ENCODE measurements at regions not wholly inside any gene's neighbourhood (a gene's known extent, or its start where the extent isn't known, plus 50 kb on each side); places are given as distances from the start of the nearest gene placed in this dataset.
A peak's percentile ranks its signal among the peaks of the same experiment; 100 is the strongest.

- no peaks in the 10 kb centered on the region for H3K27me3 ChIP-seq (ENCODE audit: insufficient read depth, low read length)
- H3K36me3 ChIP-seq (ENCODE audit: insufficient read depth, low read length), result no peaks in the 10 kb centered on the region
- no peak overlapping the region for H3K4me3 Mint-ChIP-seq (ENCODE audit: unreplicated experiment)
- H3K4me1 Mint-ChIP-seq (ENCODE audit: low read depth, unreplicated experiment), result peaks cover 7% of the 10 kb centered on the region
- no peak overlapping the region for H3K27ac ChIP-seq (ENCODE audit: low read depth, low read length)
- H3K4me2 ChIP-seq (ENCODE audit: low read length), result no peak overlapping the region
- peaks cover 2% of the 10 kb centered on the region for H3K4me1 ChIP-seq (ENCODE audit: insufficient read depth, low read length)
- peak overlapping the region; percentile 40 for H2AFZ ChIP-seq (ENCODE audit: low read depth, low read length)
- TF ChIP-seq CTCF (IDR thresholded peaks at IDR 0.05; ENCODE audit: insufficient read depth, low read depth, low read length) (no peak), EZH2 (IDR thresholded peaks at IDR 0.05; ENCODE audit: insufficient read depth, low read length) (no peak)
- no peaks in the 10 kb centered on the region for H3K27me3 Mint-ChIP-seq (ENCODE audit: low read depth, unreplicated experiment)
- H3K9me3 Mint-ChIP-seq (ENCODE audit: unreplicated experiment), result no peaks in the 10 kb centered on the region
- no peak overlapping the region for H3K4me3 ChIP-seq (ENCODE audit: insufficient read depth, low read depth, low read length)
- H3K36me3 Mint-ChIP-seq (ENCODE audit: low read depth, unreplicated experiment), result no peaks in the 10 kb centered on the region
- no peak overlapping the region for H3K27ac Mint-ChIP-seq (ENCODE audit: unreplicated experiment)
- FAIRE-seq (no peak), DNase-seq (ENCODE audit: low read depth) (peak; percentile 42)
- no peaks in the 10 kb centered on the region for H3K9me3 ChIP-seq (ENCODE audit: insufficient read depth, low read depth, low read length)
- no peak overlapping the region for H3K9ac ChIP-seq (ENCODE audit: low read length)
- no peaks in the 10 kb centered on the region for H3K79me2 ChIP-seq (ENCODE audit: insufficient read depth, low read length)
- H4K20me1 ChIP-seq (ENCODE audit: insufficient read depth, low read length), result no peaks in the 10 kb centered on the region
Observed at GRCh38 chr5:60339691-60340201, 360.2 kb downstream of the DEPDC1B start.

- H3K27me3 Mint-ChIP-seq (ENCODE audit: low read depth, unreplicated experiment), result no peaks in the 10 kb centered on the region
- H3K4me3 ChIP-seq (ENCODE audit: insufficient read depth, low read depth, low read length), result no peak overlapping the region
Observed at GRCh38 chr5:60338846-60339245, 361.1 kb downstream of the DEPDC1B start.

More at GRCh38 chr5:60338846-60339245, 361.1 kb downstream of the DEPDC1B start:
- H3K9me3 ChIP-seq (ENCODE audit: insufficient read depth, low read depth, low read length), result no peaks in the 10 kb centered on the region
- no peaks in the 10 kb centered on the region for H4K20me1 ChIP-seq (ENCODE audit: insufficient read depth, low read length)
- TF ChIP-seq EZH2 (IDR thresholded peaks at IDR 0.05; ENCODE audit: insufficient read depth, low read length) (no peak), CTCF (IDR thresholded peaks at IDR 0.05; ENCODE audit: insufficient read depth, low read depth, low read length) (no peak)
- H3K4me1 ChIP-seq (ENCODE audit: insufficient read depth, low read length), result peaks cover 11% of the 10 kb centered on the region
- no peak overlapping the region for H3K27ac ChIP-seq (ENCODE audit: low read depth, low read length)
- no peak for FAIRE-seq
- no peak overlapping the region for H3K4me3 Mint-ChIP-seq (ENCODE audit: unreplicated experiment)
- no peak overlapping the region for H2AFZ ChIP-seq (ENCODE audit: low read depth, low read length)
- no peak overlapping the region for H3K9ac ChIP-seq (ENCODE audit: low read length)
- H3K4me1 Mint-ChIP-seq (ENCODE audit: low read depth, unreplicated experiment), result peaks cover 16% of the 10 kb centered on the region
- H3K9me3 Mint-ChIP-seq (ENCODE audit: unreplicated experiment), result no peaks in the 10 kb centered on the region
- no peak for DNase-seq (ENCODE audit: low read depth)
- no peaks in the 10 kb centered on the region for H3K36me3 ChIP-seq (ENCODE audit: insufficient read depth, low read length)
- no peaks in the 10 kb centered on the region for H3K36me3 Mint-ChIP-seq (ENCODE audit: low read depth, unreplicated experiment)
- no peak overlapping the region for H3K27ac Mint-ChIP-seq (ENCODE audit: unreplicated experiment)
- H3K27me3 ChIP-seq (ENCODE audit: insufficient read depth, low read length), result no peaks in the 10 kb centered on the region
- H3K4me2 ChIP-seq (ENCODE audit: low read length), result no peak overlapping the region
- no peaks in the 10 kb centered on the region for H3K79me2 ChIP-seq (ENCODE audit: insufficient read depth, low read length)
